Choroid plexus epithelial cell (primary cell): ENCODE measurements at regions not wholly inside any gene's neighbourhood (a gene's known extent, or its start where the extent isn't known, plus 50 kb on each side); places are given as distances from the start of the nearest gene placed in this dataset.
"Not testable (repeated sequence)": the region's sequence is repeated elsewhere in the genome, so short reads cannot be mapped to it uniquely, and the experiment has no call there.

Source experiments
- DNase-seq: peaks from one replicate; pipeline ENCODE4 v3.0.0-alpha.2; 2010; ENCODE audit warnings: low read depth
- H3K4me3 ChIP-seq: 2 replicates; pipeline ENCODE4 v1.5.1; 2011; ENCODE audit warnings: low read depth, mild to moderate bottlenecking, control low read depth, low read length, moderate library complexity
- TF ChIP-seq, protein P1 (sequence below): conservative IDR thresholded peaks from 2 replicates; pipeline ENCODE4 v1.5.1; 2011; ENCODE audit warnings: low read depth, mild to moderate bottlenecking, control low read depth, inconsistent platforms, low read length, moderate library complexity

DNA sequence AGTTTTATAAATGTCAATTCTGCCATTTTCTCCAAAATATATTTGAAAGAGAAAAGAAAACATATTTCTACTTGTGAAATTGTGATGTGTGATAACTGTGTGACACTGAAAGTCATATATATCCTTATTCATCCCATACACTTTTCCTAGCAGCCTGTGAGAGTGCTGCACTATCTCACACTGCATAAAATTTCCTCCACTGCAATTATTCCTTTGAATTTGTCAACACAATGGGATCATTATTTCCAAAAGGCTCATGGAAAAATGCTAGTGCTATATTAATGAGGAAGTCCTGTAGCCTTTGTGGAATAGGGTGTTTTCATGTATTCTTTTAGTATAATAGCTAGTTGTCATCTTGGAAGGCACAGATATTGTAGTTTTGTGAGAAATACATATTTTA lies 504.1 kb downstream of the RPL10L start:
- H3K4me3 ChIP-seq, result no peak overlapping the region
- TF ChIP-seq, protein P1, sequence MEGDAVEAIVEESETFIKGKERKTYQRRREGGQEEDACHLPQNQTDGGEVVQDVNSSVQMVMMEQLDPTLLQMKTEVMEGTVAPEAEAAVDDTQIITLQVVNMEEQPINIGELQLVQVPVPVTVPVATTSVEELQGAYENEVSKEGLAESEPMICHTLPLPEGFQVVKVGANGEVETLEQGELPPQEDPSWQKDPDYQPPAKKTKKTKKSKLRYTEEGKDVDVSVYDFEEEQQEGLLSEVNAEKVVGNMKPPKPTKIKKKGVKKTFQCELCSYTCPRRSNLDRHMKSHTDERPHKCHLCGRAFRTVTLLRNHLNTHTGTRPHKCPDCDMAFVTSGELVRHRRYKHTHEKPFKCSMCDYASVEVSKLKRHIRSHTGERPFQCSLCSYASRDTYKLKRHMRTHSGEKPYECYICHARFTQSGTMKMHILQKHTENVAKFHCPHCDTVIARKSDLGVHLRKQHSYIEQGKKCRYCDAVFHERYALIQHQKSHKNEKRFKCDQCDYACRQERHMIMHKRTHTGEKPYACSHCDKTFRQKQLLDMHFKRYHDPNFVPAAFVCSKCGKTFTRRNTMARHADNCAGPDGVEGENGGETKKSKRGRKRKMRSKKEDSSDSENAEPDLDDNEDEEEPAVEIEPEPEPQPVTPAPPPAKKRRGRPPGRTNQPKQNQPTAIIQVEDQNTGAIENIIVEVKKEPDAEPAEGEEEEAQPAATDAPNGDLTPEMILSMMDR, result no peak

GRCh38 chr14:46147024-46147423 lies 504.6 kb downstream of the RPL10L start:
- TF ChIP-seq, protein P1, result no peak
- DNase-seq, result no peak
- H3K4me3 ChIP-seq, result no peak overlapping the region

More for the DNA sequence above, 504.1 kb downstream of the RPL10L start:
- no peak for DNase-seq

- no peak for DNase-seq
- TF ChIP-seq, protein P1, result no peak
- H3K4me3 ChIP-seq, result no peak overlapping the region
These were observed 511.1 kb downstream of the RPL10L start for GRCh38 chr14:46140445-46140844.

GRCh38 chr14:46139649-46140048 lies 511.9 kb downstream of the RPL10L start:
- TF ChIP-seq, protein P1, result no peak
- H3K4me3 ChIP-seq, result no peak overlapping the region
- no peak for DNase-seq

DNA sequence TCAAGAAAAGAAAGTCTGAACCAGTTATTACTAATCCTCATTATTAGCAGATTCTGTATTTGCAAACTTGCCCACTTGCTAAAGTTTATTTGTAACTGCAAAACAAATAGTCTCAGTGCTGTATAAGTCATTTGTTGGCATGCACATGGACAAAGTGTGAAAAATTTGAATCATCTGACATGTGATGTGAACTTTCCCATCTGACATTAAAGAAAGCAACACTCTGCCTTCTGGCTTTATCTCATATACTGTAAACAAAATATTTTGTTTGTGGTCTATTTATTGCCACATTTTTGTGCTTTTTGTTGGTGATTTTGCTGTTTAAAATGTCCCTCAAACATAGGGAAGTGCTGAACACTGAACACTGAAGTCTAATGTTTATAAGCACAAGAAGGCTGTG lies 513.8 kb downstream of the RPL10L start:
- no peak for DNase-seq
- TF ChIP-seq, protein P1, result no peak
- H3K4me3 ChIP-seq, result no peak overlapping the region

DNA sequence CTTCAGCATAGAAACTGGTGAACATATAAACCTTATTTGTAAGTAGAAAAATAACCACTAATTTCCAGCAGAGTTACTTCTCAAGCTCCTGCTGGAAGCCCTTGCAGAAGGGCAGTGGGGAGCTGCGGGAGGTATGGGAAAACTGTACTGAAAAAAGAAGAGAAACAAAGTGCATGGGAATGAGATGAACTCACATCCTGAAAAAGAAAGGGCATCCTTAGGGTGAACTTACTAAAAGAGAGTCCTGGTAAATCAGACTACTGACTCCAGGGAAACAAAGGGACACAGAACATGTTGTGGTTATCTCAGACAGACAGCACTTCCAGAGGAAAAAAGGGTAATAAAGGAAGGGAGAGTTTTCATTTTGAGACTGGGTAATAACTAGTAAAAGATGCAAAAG lies 515.1 kb downstream of the RPL10L start:
- TF ChIP-seq, protein P1, result no peak

GRCh38 chr14:46108228-46108627 lies 543.4 kb downstream of the RPL10L start:
- TF ChIP-seq, protein P1, result no peak
- DNase-seq, result no peak
- no peak overlapping the region for H3K4me3 ChIP-seq

More for the DNA sequence above, 515.1 kb downstream of the RPL10L start:
- no peak overlapping the region for H3K4me3 ChIP-seq
- no peak for DNase-seq

DNA sequence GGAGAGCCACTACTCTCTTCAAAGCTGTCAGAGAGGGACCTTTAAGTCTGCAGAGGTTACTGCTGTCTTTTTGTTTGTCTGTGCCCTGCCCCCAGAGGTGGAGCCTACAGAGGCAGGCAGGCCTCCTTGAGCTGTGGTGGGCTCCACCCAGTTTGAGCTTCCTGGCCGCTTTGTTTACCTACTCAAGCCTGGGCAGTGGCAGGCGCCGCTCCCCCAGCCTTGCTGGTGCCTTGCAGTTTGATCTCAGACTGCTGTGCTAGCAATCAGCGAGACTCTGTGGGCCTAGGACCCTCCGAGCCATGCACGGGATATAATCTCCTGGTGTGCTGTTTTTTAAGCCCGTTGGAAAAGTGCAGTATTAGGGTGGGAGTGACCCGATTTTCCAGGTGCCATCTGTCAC lies 550.7 kb downstream of the RPL10L start:
- not testable (repeated sequence) for H3K4me3 ChIP-seq, DNase-seq
